Gastroesophageal sphincter (tissue), 4 donors: ENCODE measurements at regions not wholly inside any gene's neighbourhood (a gene's known extent, or its start where the extent isn't known, plus 50 kb on each side); places are given as distances from the start of the nearest gene placed in this dataset.

Source experiments
- ATAC-seq: fragments of 150-250 bp; one replicate; pipeline ENCODE4 v1.9.1; 2016; ENCODE audit warnings: mild to moderate bottlenecking, moderate library complexity
- H3K27ac ChIP-seq, 4 donors: fragments of 200-600 bp; sonication (generic) in 3 of 4; 1 replicate in 3 of 4; 2 replicates in 1 of 4; pipeline ENCODE4 v1.5.1; 2016 to 2019
- H3K27me3 ChIP-seq: fragments of 200-600 bp; sonication (generic); one replicate; pipeline ENCODE4 v1.5.1; 2019
- H3K36me3 ChIP-seq, 2 donors: fragments of 200-600 bp; sonication (generic); one replicate each; pipeline ENCODE4 v1.5.1; 2019; ENCODE audit warnings: control low read depth in 1 of 2
- H3K4me1 ChIP-seq, 3 donors: fragments of 200-600 bp; sonication (generic); 1 replicate in 2 of 3; 2 replicates in 1 of 3; pipeline ENCODE4 v1.5.1; 2016 to 2019; ENCODE audit warnings: control low read depth in 2 of 3
- H3K4me3 ChIP-seq, 2 donors: fragments of 200-600 bp; sonication (generic); one replicate each; pipeline ENCODE4 v1.5.1; 2019; ENCODE audit warnings: mild to moderate bottlenecking in 1 of 2, moderate library complexity in 1 of 2
- H3K9me3 ChIP-seq, 3 donors: fragments of 200-600 bp; sonication (generic); one replicate each; pipeline ENCODE4 v1.5.1; 2017 to 2019; ENCODE audit warnings: control low read depth in 2 of 3
- CTCF ChIP-seq, 4 experiments: fragments of 200-600 bp in 2 of 4; fragments of 450-650 bp in 2 of 4; sonication (generic) in 1 of 4; IDR thresholded peaks; one replicate each; pipeline ENCODE4 v1.5.1; 2017 to 2019; ENCODE audit warnings: antibody characterized with exemption in 4 of 4, mild to moderate bottlenecking in 2 of 4, moderate library complexity in 2 of 4
- EP300 ChIP-seq: sonication (generic); formaldehyde crosslinking; IDR thresholded peaks from one replicate; pipeline ENCODE4 v1.6.1; 2017; ENCODE audit warnings: antibody characterized with exemption, mild to moderate bottlenecking
- POLR2A ChIP-seq, 2 donors: fragments of 450-650 bp; IDR thresholded peaks; one replicate each; pipeline ENCODE4 v1.6.1; 2017; ENCODE audit warnings: antibody characterized with exemption in 2 of 2, mild to moderate bottlenecking in 2 of 2, moderate library complexity in 1 of 2
- POLR2AphosphoS5 ChIP-seq: sonication (generic); formaldehyde crosslinking; IDR thresholded peaks from one replicate; pipeline ENCODE4 v1.6.1; 2017; ENCODE audit warnings: antibody characterized with exemption
- WGBS, 2 donors: methylation state at CpG; one replicate each; pipeline ENCODE4 v1.1.5; 2018; ENCODE audit warnings: low coverage in 1 of 2; 5-methylcytosine and 5-hydroxymethylcytosine counted together

- no peak overlapping the region for H3K4me3 ChIP-seq
- no peaks in the 10 kb centered on the region for H3K4me1 ChIP-seq
- 54 to 57% methylated on average over 13 of the region's 13 CpGs for WGBS, 2 donors
- no peaks in the 10 kb centered on the region for H3K36me3 ChIP-seq
- H3K27ac ChIP-seq: no peak overlapping the region
- H3K27me3 ChIP-seq: peaks cover 15% of the 10 kb centered on the region
- TF ChIP-seq POLR2AphosphoS5: no peak
- TF ChIP-seq CTCF (IDR thresholded peaks at IDR 0.05): no peak
- no peak for TF ChIP-seq POLR2A (IDR thresholded peaks at IDR 0.05)
- no peak for TF ChIP-seq EP300
- no peaks in the 10 kb centered on the region for H3K9me3 ChIP-seq
- no peak for ATAC-seq
Measured at GRCh38 chr2:3958969-3959368, 255.6 kb downstream of the DCDC2C start.

- TF ChIP-seq POLR2A (IDR thresholded peaks at IDR 0.05) (no peak), POLR2AphosphoS5 (no peak), EP300 (no peak), CTCF (IDR thresholded peaks at IDR 0.05) (peak; percentile 45 to 68 (median 51))
- no peaks in the 10 kb centered on the region for H3K9me3 ChIP-seq
- H3K4me3 ChIP-seq: no peak overlapping the region
- H3K27me3 ChIP-seq: peaks cover 19% of the 10 kb centered on the region
- WGBS, 2 donors: 3 to 8% methylated on average over 2 of the region's 2 CpGs
- no peaks in the 10 kb centered on the region for H3K4me1 ChIP-seq
- H3K27ac ChIP-seq: no peak overlapping the region
- no peak for ATAC-seq
- no peaks in the 10 kb centered on the region for H3K36me3 ChIP-seq
Measured at GRCh38 chr2:3959372-3959771, 256.0 kb downstream of the DCDC2C start.

- H3K27me3 ChIP-seq: peaks cover 22% of the 10 kb centered on the region
- no peak overlapping the region for H3K27ac ChIP-seq
- no peaks in the 10 kb centered on the region for H3K4me1 ChIP-seq
- H3K4me3 ChIP-seq: no peak overlapping the region
- no peaks in the 10 kb centered on the region for H3K9me3 ChIP-seq
- 73 to 75% methylated on average over 3 of the region's 3 CpGs for WGBS, 2 donors
- H3K36me3 ChIP-seq: no peaks in the 10 kb centered on the region
- ATAC-seq: no peak
- TF ChIP-seq EP300: no peak
- no peak for TF ChIP-seq CTCF (IDR thresholded peaks at IDR 0.05)
- TF ChIP-seq POLR2AphosphoS5: no peak
- no peak for TF ChIP-seq POLR2A (IDR thresholded peaks at IDR 0.05)
Measured at GRCh38 chr2:3960106-3960505, 256.7 kb downstream of the DCDC2C start.

GRCh38 chr2:3962719-3963118, 259.3 kb downstream of the DCDC2C start:
- Histone ChIP-seq H3K9me3 (no peaks in the 10 kb centered on the region), H3K27ac (no peak overlapping the region), H3K27me3 (peaks cover 30% of the 10 kb centered on the region), H3K4me3 (no peak overlapping the region), H3K36me3 (no peaks in the 10 kb centered on the region), H3K4me1 (no peaks in the 10 kb centered on the region)
- ATAC-seq: no peak
- TF ChIP-seq POLR2A (IDR thresholded peaks at IDR 0.05): no peak
- TF ChIP-seq POLR2AphosphoS5: no peak
- no peak for TF ChIP-seq EP300
- no peak for TF ChIP-seq CTCF (IDR thresholded peaks at IDR 0.05)
- 83 to 86% methylated on average over 1 to 5 of the region's 5 CpGs for WGBS, 2 donors

GRCh38 chr2:3965211-3965610, 261.8 kb downstream of the DCDC2C start:
- no peak for ATAC-seq
- Histone ChIP-seq H3K27ac (no peak overlapping the region), H3K4me1 (no peaks in the 10 kb centered on the region), H3K36me3 (no peaks in the 10 kb centered on the region), H3K27me3 (peaks cover 42% of the 10 kb centered on the region), H3K4me3 (no peak overlapping the region), H3K9me3 (no peaks in the 10 kb centered on the region)
- WGBS, 2 donors: 50 to 79% methylated on average over 1 to 8 of the region's 10 CpGs
- TF ChIP-seq EP300: no peak
- TF ChIP-seq POLR2A (IDR thresholded peaks at IDR 0.05): no peak
- no peak for TF ChIP-seq POLR2AphosphoS5
- TF ChIP-seq CTCF (IDR thresholded peaks at IDR 0.05): no peak
